Right lung (tissue), 2 donors: ENCODE measurements at regions not wholly inside any gene's neighbourhood (a gene's known extent, or its start where the extent isn't known, plus 50 kb on each side); places are given as distances from the start of the nearest gene placed in this dataset.

Experiments
- DNase-seq, 2 donors: peaks; one replicate each; pipeline ENCODE4 v3.0.0-alpha.2; 2013

DNA sequence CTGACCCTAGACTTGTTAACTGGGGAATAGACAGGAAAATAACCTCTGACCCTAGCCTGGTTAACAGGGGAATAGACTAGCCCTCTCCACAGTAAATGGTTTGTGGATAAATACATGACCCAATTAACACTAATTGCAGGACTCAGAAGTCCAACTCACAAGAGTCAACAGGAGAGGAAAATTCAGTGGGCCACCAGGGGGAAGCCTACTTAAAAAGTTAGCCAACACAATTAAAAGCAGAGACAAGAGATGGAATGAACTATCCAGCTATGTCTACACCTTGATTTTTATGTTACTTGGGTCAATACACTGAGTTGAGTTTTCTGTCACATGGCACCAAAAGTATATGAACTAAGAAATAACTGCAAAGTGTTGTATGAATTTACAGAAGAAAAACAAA lies 158.8 kb upstream of the SLC39A10 start:
- no peak for DNase-seq

DNA sequence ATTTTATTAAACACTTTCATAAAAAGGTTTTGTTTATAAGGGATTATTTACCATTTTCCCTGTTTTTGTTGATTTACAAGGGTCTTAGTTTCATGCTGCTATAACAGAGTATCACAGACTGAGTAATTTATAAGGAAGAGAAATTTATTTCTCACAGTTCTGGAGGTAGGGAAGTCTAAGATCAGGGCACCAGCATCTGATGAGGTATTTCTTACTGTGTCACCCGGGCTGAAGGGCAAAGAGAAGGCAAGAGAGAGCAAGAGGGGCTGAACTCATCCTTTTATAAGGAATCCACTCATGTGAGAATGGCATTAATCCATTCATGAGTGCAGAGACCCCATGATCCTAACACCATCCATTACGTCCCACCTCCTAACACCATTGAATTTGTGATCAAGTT lies 160.0 kb upstream of the SLC39A10 start:
- DNase-seq, result no peak

- DNase-seq, result no peak
Observed at GRCh38 chr2:195495966-195496365, 161.1 kb upstream of the SLC39A10 start.

DNA sequence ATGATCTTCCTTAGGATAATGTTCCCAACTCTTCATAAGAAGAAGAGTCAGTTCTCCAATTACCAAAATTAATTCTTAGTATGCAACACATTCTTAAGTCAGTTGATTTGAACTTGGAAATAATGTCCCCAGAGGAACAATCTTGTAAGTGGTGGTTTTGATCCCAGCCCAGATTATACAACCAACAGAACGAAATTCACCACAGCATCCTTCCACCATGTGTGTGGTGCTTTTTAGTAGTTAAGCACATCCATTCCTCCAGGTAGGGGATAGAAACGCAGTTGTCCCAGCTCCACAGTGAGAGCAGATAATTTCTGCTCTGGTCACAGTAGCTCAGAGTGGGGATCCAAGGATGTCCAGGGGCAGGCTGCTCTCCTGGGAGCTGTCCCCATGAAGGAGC lies 161.7 kb upstream of the SLC39A10 start:
- no peak for DNase-seq

- DNase-seq, result no peak
Observed at GRCh38 chr2:195494451-195494850, 162.6 kb upstream of the SLC39A10 start.

DNA sequence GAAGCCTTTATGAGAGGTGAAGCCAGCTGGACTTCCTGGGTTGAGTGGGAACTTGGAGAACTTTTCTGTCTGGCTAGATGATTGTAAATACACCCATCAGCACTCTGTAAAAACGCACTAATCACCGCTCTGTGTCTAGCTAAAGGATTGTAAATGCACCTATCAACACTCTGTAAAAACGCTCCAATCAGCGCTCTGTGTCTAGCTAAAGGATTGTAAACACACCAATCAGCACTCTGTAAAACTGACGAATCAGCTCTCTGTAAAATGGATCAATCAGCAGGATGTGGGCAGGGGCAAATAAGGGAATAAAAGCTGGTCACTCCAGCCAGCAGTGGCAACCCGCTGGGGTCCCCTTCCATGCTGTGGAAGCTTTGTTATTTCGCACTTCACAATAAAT lies 163.6 kb upstream of the SLC39A10 start:
- no peak for DNase-seq

GRCh38 chr2:195490319-195490718 lies 166.7 kb upstream of the SLC39A10 start:
- DNase-seq, result no peak

- no peak for DNase-seq
Observed at GRCh38 chr2:195489101-195489500, 167.9 kb upstream of the SLC39A10 start.

DNA sequence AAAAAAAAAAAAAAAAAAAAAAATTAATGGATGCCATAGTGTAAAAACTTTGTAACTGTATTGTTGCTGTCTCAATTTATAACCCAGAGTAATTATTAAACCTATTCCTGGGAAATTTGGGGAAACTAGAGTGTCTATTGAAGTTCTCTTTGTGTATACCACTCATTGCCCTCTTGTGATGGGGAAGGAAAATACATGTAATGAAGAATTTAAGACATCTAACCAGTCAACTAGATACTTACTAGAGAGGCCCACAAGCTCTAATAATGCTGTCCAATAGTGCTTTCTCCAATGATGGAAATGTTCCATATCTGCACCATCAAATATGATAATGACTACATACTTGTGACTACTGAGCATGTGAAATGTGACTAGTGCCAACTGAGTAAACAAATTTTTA lies 168.5 kb upstream of the SLC39A10 start:
- DNase-seq, result no peak

- DNase-seq, result no peak
Observed at GRCh38 chr2:195486987-195487644, 169.9 kb upstream of the SLC39A10 start.

DNA sequence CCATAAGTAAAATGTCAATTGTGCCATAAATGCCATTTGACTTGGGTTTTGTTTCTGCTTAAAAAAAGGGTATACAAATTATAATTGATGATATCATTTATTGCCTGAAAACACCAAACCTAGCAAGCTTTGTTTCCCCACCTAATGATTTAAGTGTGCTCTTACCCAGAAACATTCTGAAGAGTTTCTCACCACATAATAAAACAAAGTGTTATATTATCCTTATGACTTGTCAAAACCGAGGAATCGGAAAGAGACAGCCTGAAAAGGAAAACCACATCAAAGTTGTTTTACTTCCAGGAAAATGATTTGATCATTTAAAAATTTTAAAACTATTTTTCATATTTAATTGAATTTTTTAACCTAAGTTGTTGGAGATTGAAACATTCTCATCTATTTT lies 170.5 kb upstream of the SLC39A10 start:
- DNase-seq, result no peak

DNA sequence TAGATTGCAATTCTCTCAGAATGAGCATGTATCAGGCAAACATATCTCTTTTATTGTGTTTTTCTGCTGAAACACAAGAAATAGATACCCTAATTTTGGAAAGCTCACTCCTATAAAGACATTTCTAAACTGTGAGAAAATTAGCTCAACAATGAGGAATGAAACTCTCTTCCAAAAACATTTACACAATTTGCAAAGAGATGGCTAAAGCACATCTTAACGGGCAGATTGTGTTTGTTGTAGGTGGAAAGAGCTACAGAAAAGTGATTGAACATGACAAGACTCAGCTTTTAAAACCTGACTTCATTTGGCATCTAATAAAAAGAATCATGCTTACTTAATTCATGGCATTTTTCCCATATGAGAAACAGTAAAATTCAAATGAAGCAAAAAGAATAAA lies 175.0 kb upstream of the SLC39A10 start:
- DNase-seq, result no peak

GRCh38 chr2:195480121-195480520 lies 176.9 kb upstream of the SLC39A10 start:
- no peak for DNase-seq

- DNase-seq, result no peak
Observed at GRCh38 chr2:195479407-195479806, 177.6 kb upstream of the SLC39A10 start.

- DNase-seq, result no peak
Observed at GRCh38 chr2:195477996-195478382, 179.0 kb upstream of the SLC39A10 start.

DNA sequence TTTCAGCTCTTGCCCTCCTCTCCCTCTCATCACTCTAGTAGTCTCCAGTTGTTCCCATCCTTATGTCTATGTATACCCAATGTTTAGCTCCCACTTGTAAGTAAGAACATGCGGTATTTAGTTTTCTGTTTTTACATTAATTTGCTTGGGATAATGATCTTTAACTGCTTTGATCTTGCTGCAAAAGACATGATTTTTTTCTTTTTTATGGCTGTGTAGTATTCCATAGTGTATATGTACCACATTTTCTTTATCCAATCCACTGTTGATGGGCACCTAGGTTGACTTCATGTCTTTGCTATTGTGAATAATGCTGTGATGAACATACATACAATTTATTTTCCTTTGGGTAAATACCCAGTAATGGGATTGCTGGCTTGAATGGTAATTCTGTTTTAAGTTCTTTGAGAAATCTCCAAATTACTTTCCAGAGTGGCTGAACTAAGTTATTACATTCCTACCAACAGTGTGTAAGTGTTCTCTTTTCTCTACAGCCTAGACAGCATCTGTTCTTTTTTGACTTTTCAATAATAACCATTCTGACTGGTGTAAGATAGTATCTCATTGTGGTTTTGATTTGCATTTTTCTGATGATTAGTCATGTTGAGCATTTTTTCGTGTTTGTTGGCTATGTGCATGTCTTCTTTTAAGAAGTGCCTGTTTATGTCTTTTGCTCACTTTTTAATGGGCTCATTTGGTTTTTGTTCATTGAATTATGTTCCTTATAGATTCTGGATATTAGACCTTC lies 179.6 kb upstream of the SLC39A10 start:
- DNase-seq, result no peak

- no peak for DNase-seq
Observed at GRCh38 chr2:195475336-195475735, 181.7 kb upstream of the SLC39A10 start.

DNA sequence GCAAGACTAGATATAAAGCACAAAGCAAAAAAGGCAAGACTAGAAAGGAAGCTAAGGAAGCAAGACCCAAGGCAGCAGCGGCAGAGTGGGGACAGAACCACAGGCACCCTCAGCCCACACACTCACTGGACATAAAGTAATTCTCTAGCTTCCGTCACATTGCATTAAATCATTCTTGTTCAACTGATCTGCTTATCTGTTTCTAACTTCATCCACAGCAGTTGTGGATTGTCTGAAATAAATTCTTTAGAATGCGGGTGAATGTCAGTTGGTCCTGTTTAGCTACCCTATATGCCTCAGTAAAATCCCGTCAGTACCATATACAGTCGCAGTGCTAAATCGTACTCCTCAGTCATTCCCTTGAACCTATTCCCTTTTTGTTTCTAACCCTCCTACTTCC lies 183.2 kb upstream of the SLC39A10 start:
- DNase-seq, result no peak

DNA sequence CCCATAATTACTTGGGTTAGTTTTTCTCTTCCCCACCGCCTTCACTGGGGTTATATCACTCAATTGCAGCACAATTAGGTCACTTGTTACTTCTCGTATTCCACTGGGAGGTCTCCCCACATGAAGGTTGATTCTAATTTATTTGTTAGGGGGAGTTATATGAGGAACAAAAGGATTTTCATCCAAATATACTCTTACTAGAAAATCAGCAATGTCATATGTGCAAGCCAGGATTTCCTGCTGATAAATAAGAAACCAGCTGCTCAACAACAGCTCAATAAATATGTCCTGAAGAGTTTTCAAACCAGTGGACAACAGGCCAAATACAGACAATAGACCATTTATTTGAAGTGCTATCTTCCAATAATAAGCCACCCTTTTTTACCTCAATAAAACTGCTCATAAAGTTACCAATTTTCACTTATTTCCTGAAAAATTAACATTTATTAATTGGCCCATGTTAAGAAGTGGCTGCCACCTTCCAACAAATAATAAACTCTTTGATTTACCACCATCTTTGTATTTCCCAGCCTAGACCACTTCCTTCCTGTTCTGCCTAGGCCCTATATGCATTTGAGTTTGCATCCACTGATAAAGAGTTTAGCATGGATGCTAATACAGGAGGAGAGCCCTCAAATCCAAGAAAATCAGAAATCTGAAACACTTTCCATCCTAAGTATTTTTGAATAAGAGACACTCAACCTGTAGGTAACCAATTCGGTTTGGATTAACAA lies 184.4 kb upstream of the SLC39A10 start:
- no peak for DNase-seq

DNA sequence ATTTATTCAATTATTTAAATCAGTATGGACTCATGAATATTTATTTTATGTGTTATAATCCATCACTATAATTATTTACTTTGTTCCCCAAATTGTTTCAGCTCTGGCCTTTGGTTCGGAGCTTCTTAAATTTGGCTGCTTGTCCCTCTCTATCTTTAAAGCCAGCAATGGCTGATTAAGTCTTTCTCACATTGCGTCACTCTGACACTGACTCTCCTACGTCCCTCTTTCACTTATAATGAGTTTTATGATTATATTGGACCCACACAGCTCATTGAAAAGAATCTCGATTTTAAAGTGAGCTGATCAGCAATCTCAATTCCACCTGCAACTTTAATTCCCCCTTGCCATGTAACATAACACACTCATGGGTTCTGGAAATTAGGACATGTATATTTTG lies 185.2 kb upstream of the SLC39A10 start:
- no peak for DNase-seq

DNA sequence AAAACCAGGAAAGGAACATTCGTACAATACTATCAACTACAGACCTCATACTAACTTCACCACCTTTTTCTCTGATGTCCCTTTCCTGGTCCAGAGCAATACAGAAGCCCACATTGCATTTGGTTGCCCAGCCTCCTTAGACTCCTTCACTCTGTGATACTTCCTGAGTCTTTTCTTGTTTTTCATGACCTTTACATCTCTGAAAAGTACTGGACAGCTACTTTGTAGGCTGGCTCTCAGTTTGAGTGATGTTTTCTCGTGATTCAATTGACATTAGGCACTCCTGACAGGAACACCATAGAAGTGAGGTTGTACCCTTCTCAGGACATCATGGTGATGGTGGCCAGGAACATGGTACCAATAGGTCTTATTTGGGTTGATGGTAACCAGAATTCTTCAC lies 185.9 kb upstream of the SLC39A10 start:
- no peak for DNase-seq

GRCh38 chr2:195470622-195471021 lies 186.4 kb upstream of the SLC39A10 start:
- DNase-seq, result no peak

- DNase-seq, result no peak
Observed at GRCh38 chr2:195468771-195469170, 188.3 kb upstream of the SLC39A10 start.
